ENCODE measurements at regions not wholly inside any gene's neighbourhood (a gene's known extent, or its start where the extent isn't known, plus 50 kb on each side); places are given as distances from the start of the nearest gene placed in this dataset.

GRCh38 chr10:78424723-78425122 is 391.1 kb downstream of the RPS24 start:
- H3K27me3 ChIP-seq (replicated peaks; ENCODE audit: insufficient read depth, low read depth, low read length, poor library complexity) = peaks cover 9% of the 10 kb centered on the region
- no TSS peak for BruUV-seq (replicated peaks)
- DNase-seq (ENCODE audit: low spot score) = peak; percentile 14
- ChIA-PET POLR2A (ENCODE audit: low non-redundant PET) (no interaction called here), CTCF (no interaction called here)
- H3K9me3 ChIP-seq (ENCODE audit: low read depth, low read length, poor library complexity, severe bottlenecking) = peaks cover 8% of the 10 kb centered on the region
- no peak overlapping the region for H3K27ac ChIP-seq (ENCODE audit: low read depth, low read length, poor library complexity, severe bottlenecking)
- no peaks in the 10 kb centered on the region for H3K36me3 ChIP-seq (ENCODE audit: insufficient read depth, low read length, poor library complexity, severe bottlenecking)
- no peak overlapping the region for H3K4me3 ChIP-seq (ENCODE audit: low read depth, low read length, poor library complexity, severe bottlenecking)
- intact Hi-C loops (cut with micrococcal nuclease; ENCODE audit: unreplicated experiment) = no loop called here
- H3K4me1 ChIP-seq (ENCODE audit: insufficient read depth, low read length, poor library complexity, severe bottlenecking) = no peaks in the 10 kb centered on the region
- no peak for TF ChIP-seq EZH2 (IDR thresholded peaks at IDR 0.05; ENCODE audit: borderline replicate concordance, low read depth, low read length, poor library complexity, severe bottlenecking)
- peak; percentile 30; the same call in 1 of the 2 replicates for TF ChIP-seq CTCF (conservative IDR thresholded peaks at IDR 0.05; ENCODE audit: low read depth, low read length)

DNA sequence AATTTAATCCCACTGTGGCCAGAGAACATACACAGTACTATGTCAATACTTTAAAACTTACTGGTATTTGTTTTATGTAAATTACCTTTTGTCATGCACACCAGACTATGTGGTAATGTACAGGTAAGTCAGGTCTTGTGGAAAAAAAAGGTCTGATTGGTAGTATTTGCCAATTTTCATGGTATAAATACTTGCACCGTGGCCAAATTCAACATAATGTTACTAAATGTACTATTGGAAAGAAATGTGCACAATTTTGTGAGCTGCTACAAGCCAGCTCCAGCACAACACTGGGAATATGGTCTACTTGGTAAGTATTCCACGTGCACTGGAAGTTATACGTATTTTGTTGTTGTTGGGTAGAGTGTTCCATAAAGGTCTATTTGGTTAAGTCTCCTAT is 392.5 kb downstream of the RPS24 start:
- Histone ChIP-seq H3K36me3 (ENCODE audit: insufficient read depth, low read length, poor library complexity, severe bottlenecking) (no peaks in the 10 kb centered on the region), H3K27ac (ENCODE audit: low read depth, low read length, poor library complexity, severe bottlenecking) (no peak overlapping the region), H3K4me1 (ENCODE audit: insufficient read depth, low read length, poor library complexity, severe bottlenecking) (no peaks in the 10 kb centered on the region), H3K4me3 (ENCODE audit: low read depth, low read length, poor library complexity, severe bottlenecking) (no peak overlapping the region), H3K9me3 (ENCODE audit: low read depth, low read length, poor library complexity, severe bottlenecking) (peaks cover 8% of the 10 kb centered on the region), H3K27me3 (replicated peaks; ENCODE audit: insufficient read depth, low read depth, low read length, poor library complexity) (peaks cover 9% of the 10 kb centered on the region)
- POLR2A ChIA-PET (ENCODE audit: low non-redundant PET) = no interaction called here
- CTCF ChIA-PET = no interaction called here
- no peak for TF ChIP-seq EZH2 (IDR thresholded peaks at IDR 0.05; ENCODE audit: borderline replicate concordance, low read depth, low read length, poor library complexity, severe bottlenecking)
- TF ChIP-seq CTCF (conservative IDR thresholded peaks at IDR 0.05; ENCODE audit: low read depth, low read length) = no peak
- no TSS peak for BruUV-seq (replicated peaks)
- intact Hi-C loops (cut with micrococcal nuclease; ENCODE audit: unreplicated experiment) = no loop called here
- DNase-seq (ENCODE audit: low spot score) = no peak

DNA sequence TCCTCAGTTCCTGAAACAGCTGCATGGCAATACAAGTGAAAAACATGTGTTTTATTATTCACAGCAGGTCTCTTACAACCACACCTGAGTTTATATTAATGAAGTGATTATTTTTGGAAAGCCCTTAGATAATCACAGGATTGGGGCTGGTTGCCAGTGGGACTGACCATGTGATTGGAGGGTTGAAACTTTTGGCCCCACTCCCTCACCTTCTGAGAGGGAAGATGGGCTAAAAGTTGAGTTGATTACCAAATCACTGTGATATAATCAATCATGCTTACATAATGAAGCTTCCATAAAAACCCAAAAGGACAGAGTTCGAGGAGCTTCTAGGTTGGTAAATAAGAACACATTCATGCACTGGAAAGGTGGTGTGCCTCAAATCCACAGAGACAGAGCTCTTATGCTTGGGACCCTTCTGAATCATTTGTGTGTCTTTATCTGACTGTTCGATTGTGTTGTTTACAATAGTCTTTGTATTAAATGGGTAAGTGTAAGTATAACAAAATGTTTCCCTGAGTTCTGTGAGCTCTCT is 393.9 kb downstream of the RPS24 start:
- Histone ChIP-seq H3K9me3 (ENCODE audit: low read depth, low read length, poor library complexity, severe bottlenecking) (peaks cover 8% of the 10 kb centered on the region), H3K27ac (ENCODE audit: low read depth, low read length, poor library complexity, severe bottlenecking) (no peak overlapping the region), H3K36me3 (ENCODE audit: insufficient read depth, low read length, poor library complexity, severe bottlenecking) (no peaks in the 10 kb centered on the region), H3K27me3 (replicated peaks; ENCODE audit: insufficient read depth, low read depth, low read length, poor library complexity) (peaks cover 9% of the 10 kb centered on the region), H3K4me3 (ENCODE audit: low read depth, low read length, poor library complexity, severe bottlenecking) (no peak overlapping the region), H3K4me1 (ENCODE audit: insufficient read depth, low read length, poor library complexity, severe bottlenecking) (no peaks in the 10 kb centered on the region)
- intact Hi-C loops (cut with micrococcal nuclease; ENCODE audit: unreplicated experiment) = no loop called here
- no peak for TF ChIP-seq CTCF (conservative IDR thresholded peaks at IDR 0.05; ENCODE audit: low read depth, low read length)
- TF ChIP-seq EZH2 (IDR thresholded peaks at IDR 0.05; ENCODE audit: borderline replicate concordance, low read depth, low read length, poor library complexity, severe bottlenecking) = no peak
- CTCF ChIA-PET = no interaction called here
- BruUV-seq (replicated peaks) = no TSS peak
- POLR2A ChIA-PET (ENCODE audit: low non-redundant PET) = no interaction called here
- DNase-seq (ENCODE audit: low spot score) = no peak
